ENCODE measurements at regions not wholly inside any gene's neighbourhood (a gene's known extent, or its start where the extent isn't known, plus 50 kb on each side); places are given as distances from the start of the nearest gene placed in this dataset.

DNA sequence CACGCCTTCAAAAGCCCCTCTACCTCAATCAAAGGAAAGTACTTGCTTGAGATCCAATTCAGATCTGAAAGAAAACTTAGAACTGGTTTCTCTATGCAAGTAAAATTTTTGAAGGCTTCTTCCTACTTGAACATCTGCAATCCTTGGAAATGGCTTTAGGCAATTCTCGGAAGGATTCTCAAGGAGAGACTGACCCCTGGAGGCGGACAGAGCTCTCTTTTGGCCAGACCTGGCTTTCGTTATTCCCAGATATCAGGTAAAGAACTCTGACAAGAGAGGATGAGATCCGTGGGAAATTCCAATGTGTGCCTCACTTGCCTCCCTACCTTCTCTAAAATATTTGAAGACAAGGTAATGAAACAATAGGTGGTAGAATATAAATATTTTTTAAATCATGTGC lies 670.3 kb upstream of the FAM241A start:
- no peak for ATAC-seq
- in situ Hi-C loops (cut with MboI) (no loop called here), intact Hi-C loops (cut with micrococcal nuclease; ENCODE audit: unreplicated experiment) (no loop called here)
- no peak overlapping the region for H3K4me3 ChIP-seq
- ChIA-PET SMC1A (ENCODE audit: uncharacterized antibody, unreplicated experiment) (no interaction called here), CTCF (no interaction called here), POLR2A (no interaction called here), RAD21 (ENCODE audit: unreplicated experiment) (no interaction called here)
- DNase-seq (ENCODE audit: low read depth, low spot score), result no peak
- H3K9ac ChIP-seq (ENCODE audit: control insufficient read depth, insufficient read depth, low read length), result no peak overlapping the region
- no peaks in the 10 kb centered on the region for H3K79me2 ChIP-seq (ENCODE audit: control insufficient read depth, insufficient read depth, low read length)
- WGBS (ENCODE audit: insufficient coverage, insufficient replicate concordance, low lambda C conversion rate, missing lambda C conversion rate), result 2% methylated on average over 5 of the region's 5 CpGs
- FAIRE-seq, result no peak
- H3K4me2 ChIP-seq (ENCODE audit: control insufficient read depth, insufficient read depth), result no peak overlapping the region
- no peaks in the 10 kb centered on the region for H3K36me3 ChIP-seq (ENCODE audit: control insufficient read depth in 2 of 2, insufficient read depth in 2 of 2, low read length in 1 of 2)
- BruUV-seq (replicated peaks), result no TSS peak
- TF ChIP-seq RAD21 (IDR thresholded peaks at IDR 0.05; ENCODE audit: insufficient read depth, low read depth, low read length), result peak; percentile 34
- TF ChIP-seq, protein P1, sequence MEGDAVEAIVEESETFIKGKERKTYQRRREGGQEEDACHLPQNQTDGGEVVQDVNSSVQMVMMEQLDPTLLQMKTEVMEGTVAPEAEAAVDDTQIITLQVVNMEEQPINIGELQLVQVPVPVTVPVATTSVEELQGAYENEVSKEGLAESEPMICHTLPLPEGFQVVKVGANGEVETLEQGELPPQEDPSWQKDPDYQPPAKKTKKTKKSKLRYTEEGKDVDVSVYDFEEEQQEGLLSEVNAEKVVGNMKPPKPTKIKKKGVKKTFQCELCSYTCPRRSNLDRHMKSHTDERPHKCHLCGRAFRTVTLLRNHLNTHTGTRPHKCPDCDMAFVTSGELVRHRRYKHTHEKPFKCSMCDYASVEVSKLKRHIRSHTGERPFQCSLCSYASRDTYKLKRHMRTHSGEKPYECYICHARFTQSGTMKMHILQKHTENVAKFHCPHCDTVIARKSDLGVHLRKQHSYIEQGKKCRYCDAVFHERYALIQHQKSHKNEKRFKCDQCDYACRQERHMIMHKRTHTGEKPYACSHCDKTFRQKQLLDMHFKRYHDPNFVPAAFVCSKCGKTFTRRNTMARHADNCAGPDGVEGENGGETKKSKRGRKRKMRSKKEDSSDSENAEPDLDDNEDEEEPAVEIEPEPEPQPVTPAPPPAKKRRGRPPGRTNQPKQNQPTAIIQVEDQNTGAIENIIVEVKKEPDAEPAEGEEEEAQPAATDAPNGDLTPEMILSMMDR (IDR thresholded peaks at IDR 0.05 in 2 of 3, conservative IDR thresholded peaks at IDR 0.05 in 1 of 3; ENCODE audit: control insufficient read depth in 2 of 3, extremely low read depth in 1 of 3, insufficient read depth in 1 of 3, low read depth in 3 of 3, low read length in 3 of 3), result peak in 2 of 3 experiments; percentile 5 to 23; a peak in 2 of 6 replicates
- no peak for TF ChIP-seq TCF12 (IDR thresholded peaks at IDR 0.05; ENCODE audit: low read depth, low read length)
- no peaks in the 10 kb centered on the region for H3K4me1 ChIP-seq (ENCODE audit: control insufficient read depth, insufficient read depth, low read length)
- H4K20me1 ChIP-seq (ENCODE audit: control insufficient read depth, insufficient read depth), result no peaks in the 10 kb centered on the region
- no peak overlapping the region for H3K27ac ChIP-seq (ENCODE audit: control insufficient read depth, insufficient read depth)
- no peak overlapping the region for H2AFZ ChIP-seq (ENCODE audit: control insufficient read depth, low read depth, low read length)
- H3K9me3 ChIP-seq (replicated peaks; ENCODE audit: control insufficient read depth, insufficient read depth, low read length), result no peaks in the 10 kb centered on the region
- no peaks in the 10 kb centered on the region for H3K27me3 ChIP-seq (replicated peaks in 1 of 2; ENCODE audit: control insufficient read depth in 2 of 2, insufficient read depth in 2 of 2, low read length in 1 of 2)

DNA sequence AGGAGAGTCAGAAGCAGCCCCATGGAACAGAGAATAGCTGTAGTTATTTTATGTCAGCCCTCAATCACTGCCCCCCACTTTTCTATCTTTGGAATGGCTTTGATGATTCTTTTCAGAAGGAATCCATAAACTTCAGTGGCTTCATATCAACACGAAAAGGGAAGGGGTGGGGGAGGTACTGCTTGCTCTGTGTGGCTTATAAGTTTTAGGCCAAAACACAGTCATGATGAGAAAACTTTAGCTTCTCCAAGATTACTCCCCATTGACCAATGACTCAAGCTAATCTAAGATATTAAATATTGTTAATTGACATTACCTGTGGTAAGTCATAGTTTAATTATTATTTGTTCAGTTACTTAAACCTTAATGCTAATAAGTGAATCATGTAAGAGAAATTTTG lies 669.6 kb upstream of the FAM241A start:
- H3K4me2 ChIP-seq (ENCODE audit: control insufficient read depth, insufficient read depth), result no peak overlapping the region
- ATAC-seq (no peak), FAIRE-seq (no peak), DNase-seq (ENCODE audit: low read depth, low spot score) (no peak)
- H3K36me3 ChIP-seq (ENCODE audit: control insufficient read depth in 2 of 2, insufficient read depth in 2 of 2, low read length in 1 of 2), result no peaks in the 10 kb centered on the region
- no peak overlapping the region for H3K4me3 ChIP-seq
- TF ChIP-seq SMARCA5 (IDR thresholded peaks at IDR 0.05) (no peak), STAT1 (conservative IDR thresholded peaks at IDR 0.05) (no peak), POLR2AphosphoS2 (IDR thresholded peaks at IDR 0.05; ENCODE audit: low read depth, low read length) (no peak)
- intact Hi-C loops (cut with micrococcal nuclease; ENCODE audit: unreplicated experiment) (no loop called here), in situ Hi-C loops (cut with MboI) (no loop called here)
- H2AFZ ChIP-seq (ENCODE audit: control insufficient read depth, low read depth, low read length), result no peak overlapping the region
- H3K4me1 ChIP-seq (ENCODE audit: control insufficient read depth, insufficient read depth, low read length), result no peaks in the 10 kb centered on the region
- no peaks in the 10 kb centered on the region for H3K9me3 ChIP-seq (replicated peaks; ENCODE audit: control insufficient read depth, insufficient read depth, low read length)
- ChIA-PET POLR2A (no interaction called here), RAD21 (ENCODE audit: unreplicated experiment) (no interaction called here), SMC1A (ENCODE audit: uncharacterized antibody, unreplicated experiment) (no interaction called here), CTCF (no interaction called here)
- H4K20me1 ChIP-seq (ENCODE audit: control insufficient read depth, insufficient read depth), result no peaks in the 10 kb centered on the region
- H3K27me3 ChIP-seq (replicated peaks in 1 of 2; ENCODE audit: control insufficient read depth in 2 of 2, insufficient read depth in 2 of 2, low read length in 1 of 2), result no peaks in the 10 kb centered on the region
- no peak overlapping the region for H3K27ac ChIP-seq (ENCODE audit: control insufficient read depth, insufficient read depth)
- BruUV-seq (replicated peaks), result no TSS peak
- no peaks in the 10 kb centered on the region for H3K79me2 ChIP-seq (ENCODE audit: control insufficient read depth, insufficient read depth, low read length)
- no peak overlapping the region for H3K9ac ChIP-seq (ENCODE audit: control insufficient read depth, insufficient read depth, low read length)
- WGBS (ENCODE audit: insufficient coverage, insufficient replicate concordance, low lambda C conversion rate, missing lambda C conversion rate), result 0% methylated on average over 1 of the region's 1 CpG
